ENCODE measurements at regions not wholly inside any gene's neighbourhood (a gene's known extent, or its start where the extent isn't known, plus 50 kb on each side); places are given as distances from the start of the nearest gene placed in this dataset.

- ATAC-seq (no peak), DNase-seq (no peak)
- intact Hi-C loops (cut with DNase I, micrococcal nuclease), result no loop called here
- no peak overlapping the region for H3K4me3 ChIP-seq
- H3K36me3 ChIP-seq (ENCODE audit: low read depth), result no peaks in the 10 kb centered on the region
- no peak for TF ChIP-seq CTCF (IDR thresholded peaks at IDR 0.05)
- H3K4me1 ChIP-seq (ENCODE audit: low read depth), result no peaks in the 10 kb centered on the region
- H3K9me3 ChIP-seq, result no peaks in the 10 kb centered on the region
Observed at GRCh38 chr5:33319841-33320240, 120.9 kb upstream of the TARS1 start.

- no peak for DNase-seq
- intact Hi-C loops (cut with DNase I, micrococcal nuclease), result no loop called here
- TF ChIP-seq CTCF (IDR thresholded peaks at IDR 0.05), result no peak
Observed at GRCh38 chr5:33321026-33321425, 119.7 kb upstream of the TARS1 start.

GRCh38 chr5:33322632-33323031 lies 118.1 kb upstream of the TARS1 start:
- no peak for TF ChIP-seq CTCF (IDR thresholded peaks at IDR 0.05)
- Histone ChIP-seq H3K36me3 (ENCODE audit: low read depth) (no peaks in the 10 kb centered on the region), H3K4me3 (no peak overlapping the region), H3K9me3 (no peaks in the 10 kb centered on the region), H3K4me1 (ENCODE audit: low read depth) (no peaks in the 10 kb centered on the region)
- intact Hi-C loops (cut with DNase I, micrococcal nuclease), result no loop called here
- ATAC-seq (no peak), DNase-seq (no peak)

More at GRCh38 chr5:33321026-33321425, 119.7 kb upstream of the TARS1 start:
- Histone ChIP-seq H3K4me1 (ENCODE audit: low read depth) (no peaks in the 10 kb centered on the region), H3K36me3 (ENCODE audit: low read depth) (no peaks in the 10 kb centered on the region), H3K9me3 (no peaks in the 10 kb centered on the region), H3K4me3 (no peak overlapping the region)
- no peak for ATAC-seq

- no peak for ATAC-seq
- H3K4me3 ChIP-seq, result no peak overlapping the region
- intact Hi-C loops (cut with DNase I, micrococcal nuclease), result no loop called here
- no peak for DNase-seq
- H3K4me1 ChIP-seq (ENCODE audit: low read depth), result no peaks in the 10 kb centered on the region
- no peaks in the 10 kb centered on the region for H3K36me3 ChIP-seq (ENCODE audit: low read depth)
- no peaks in the 10 kb centered on the region for H3K9me3 ChIP-seq
- no peak for TF ChIP-seq CTCF (IDR thresholded peaks at IDR 0.05)
Observed at GRCh38 chr5:33324667-33325307, 116.0 kb upstream of the TARS1 start.

- TF ChIP-seq CTCF (IDR thresholded peaks at IDR 0.05), result no peak
- no peak for DNase-seq
- H3K4me1 ChIP-seq (ENCODE audit: low read depth), result no peaks in the 10 kb centered on the region
Observed at GRCh38 chr5:33328818-33329217, 111.9 kb upstream of the TARS1 start.

GRCh38 chr5:33329891-33330290 lies 110.9 kb upstream of the TARS1 start:
- Histone ChIP-seq H3K36me3 (ENCODE audit: low read depth) (no peaks in the 10 kb centered on the region), H3K4me3 (no peak overlapping the region), H3K9me3 (no peaks in the 10 kb centered on the region), H3K4me1 (ENCODE audit: low read depth) (no peaks in the 10 kb centered on the region)
- ATAC-seq (no peak), DNase-seq (no peak)
- intact Hi-C loops (cut with DNase I, micrococcal nuclease), result no loop called here
- no peak for TF ChIP-seq CTCF (IDR thresholded peaks at IDR 0.05)

More at GRCh38 chr5:33328818-33329217, 111.9 kb upstream of the TARS1 start:
- intact Hi-C loops (cut with DNase I, micrococcal nuclease), result no loop called here
- Histone ChIP-seq H3K9me3 (no peaks in the 10 kb centered on the region), H3K4me3 (no peak overlapping the region), H3K36me3 (ENCODE audit: low read depth) (no peaks in the 10 kb centered on the region)
- no peak for ATAC-seq
